Panc1 (cell line): ENCODE measurements at regions not wholly inside any gene's neighbourhood (a gene's known extent, or its start where the extent isn't known, plus 50 kb on each side); places are given as distances from the start of the nearest gene placed in this dataset.

Source experiments
- ATAC-seq: fragments of 200-7000 bp; cut with Tn5 transposase; 2 replicates; pipeline ENCODE4 v1.9.1; 2020; ENCODE audit warnings: mild to moderate bottlenecking, moderate library complexity
- BruUV-seq: library from RNA; stranded (reverse); fragments of 400-500 nt; replicated peaks from 2 replicates; lab custom pipeline; 2021; lab: Mats Ljungman, UMichigan
- CTCF ChIA-PET: fragments of 300-600 bp; sonication (Branson Sonifier 250); formaldehyde crosslinking; loops from one replicate; lab custom pipeline; 2022; ENCODE audit warnings: antibody characterized with exemption; lab: Charles Lee
- POLR2A ChIA-PET: fragments of 300-600 bp; sonication (Branson Sonifier 250); formaldehyde crosslinking; loops from one replicate; lab custom pipeline; 2022; ENCODE audit warnings: antibody characterized with exemption; lab: Charles Lee
- DNase-seq: peaks from one replicate; pipeline ENCODE4 v3.0.0-alpha.2; 2010; ENCODE audit warnings: low read depth, low spot score
- H3K27ac ChIP-seq: 2 replicates; pipeline ENCODE4 v1.5.1; 2011; ENCODE audit warnings: mild to moderate bottlenecking, low read length, inconsistent platforms
- H3K27me3 ChIP-seq: fragments of 200-500 bp; sonication (Bioruptor generic); 2 replicates; pipeline ENCODE4 v1.6.0; 2014; ENCODE audit warnings: low read length, inconsistent platforms; ENCODE audit not compliant: control insufficient read depth, insufficient read depth
- H3K36me3 ChIP-seq: fragments of 200-500 bp; sonication (Bioruptor generic); 2 replicates; pipeline ENCODE4 v1.5.1; 2014; ENCODE audit warnings: inconsistent platforms, mild to moderate bottlenecking, low read length, moderate library complexity; ENCODE audit not compliant: control insufficient read depth, insufficient read depth
- H3K4me1 ChIP-seq: 2 replicates; pipeline ENCODE4 v1.5.1; 2011; ENCODE audit warnings: inconsistent platforms, mild to moderate bottlenecking, low read length, moderate library complexity; ENCODE audit not compliant: control insufficient read depth, insufficient read depth
- H3K4me3 ChIP-seq, 2 experiments: 2 replicates each; pipeline ENCODE4 v1.5.1; 2011 to 2012; ENCODE audit warnings: low read depth in 2 of 2, low read length in 2 of 2, mild to moderate bottlenecking in 2 of 2, inconsistent platforms in 1 of 2, moderate library complexity in 1 of 2
- H3K9me3 ChIP-seq: fragments of 200-500 bp; sonication (Bioruptor generic); 2 replicates; pipeline ENCODE4 v1.5.1; 2014; ENCODE audit warnings: low read depth, mild to moderate bottlenecking, inconsistent platforms, low read length, moderate library complexity; ENCODE audit not compliant: control insufficient read depth, insufficient read depth
- CTCF ChIP-seq: fragments of 450-650 bp; IDR thresholded peaks from 2 replicates; pipeline ENCODE4 v1.5.1; 2017; ENCODE audit warnings: mild to moderate bottlenecking
- POLR2AphosphoS5 ChIP-seq: IDR thresholded peaks from 2 replicates; pipeline ENCODE4 v1.6.1; 2012; ENCODE audit warnings: mild to moderate bottlenecking, low read depth, low read length, moderate library complexity
- REST ChIP-seq, 2 experiments: IDR thresholded peaks; 2 replicates each; pipeline ENCODE4 v1.6.1; 2011 to 2012; ENCODE audit warnings: low read depth in 2 of 2, control low read depth in 1 of 2, low read length in 1 of 2, mild to moderate bottlenecking in 1 of 2, moderate library complexity in 1 of 2; ENCODE audit not compliant: insufficient read depth in 1 of 2
- SIN3A ChIP-seq: IDR thresholded peaks from 2 replicates; pipeline ENCODE4 v1.6.1; 2012; ENCODE audit warnings: low read depth, mild to moderate bottlenecking, low read length, moderate library complexity, borderline replicate concordance; ENCODE audit not compliant: insufficient read depth
- TCF7L2 ChIP-seq: IDR thresholded peaks from 2 replicates; pipeline ENCODE4 v1.6.1; 2011; ENCODE audit warnings: mild to moderate bottlenecking, low read depth, low read length, inconsistent platforms
- in situ Hi-C: cut with HindIII; loops from 2 replicates; pipeline ENCODE4 v1.10.0; 2016; ENCODE audit warnings: low sequenced_read_pairs, low pct_unique_long_range_greater_than_20kb
- intact Hi-C: fragments of 100-400 bp; cut with micrococcal nuclease; formaldehyde crosslinking; loops from one replicate; pipeline ENCODE4 v1.10.0; 2022; ENCODE audit not compliant: unreplicated experiment

- peaks cover 12% of the 10 kb centered on the region for H3K27me3 ChIP-seq
- intact Hi-C loops (no loop called here), in situ Hi-C loops (no loop called here)
- POLR2A ChIA-PET = no interaction called here
- CTCF ChIA-PET = no interaction called here
- H3K4me1 ChIP-seq = no peaks in the 10 kb centered on the region
- no peaks in the 10 kb centered on the region for H3K36me3 ChIP-seq
- H3K9me3 ChIP-seq = no peaks in the 10 kb centered on the region
- H3K4me3 ChIP-seq = no peak overlapping the region
- BruUV-seq = no TSS peak
- TF ChIP-seq SIN3A = no peak
- no peak for TF ChIP-seq CTCF
- TF ChIP-seq POLR2AphosphoS5 = no peak
- no peak overlapping the region for H3K27ac ChIP-seq
- ATAC-seq = no peak
- no peak for DNase-seq
Observed at GRCh38 chr12:107339932-107340331, 246.6 kb upstream of the CRY1 start.

- Histone ChIP-seq H3K36me3 (no peaks in the 10 kb centered on the region), H3K4me1 (no peaks in the 10 kb centered on the region), H3K27me3 (peaks cover 12% of the 10 kb centered on the region), H3K4me3 (no peak overlapping the region), H3K9me3 (no peaks in the 10 kb centered on the region), H3K27ac (no peak overlapping the region)
- intact Hi-C loops (no loop called here), in situ Hi-C loops (no loop called here)
- POLR2A ChIA-PET = no interaction called here
- ATAC-seq (no peak), DNase-seq (no peak)
- TF ChIP-seq REST (IDR thresholded peaks at IDR 0.05; ENCODE audit: insufficient read depth in 1 of 2, low read depth in 2 of 2, low read length in 1 of 2) (no peak), TCF7L2 (no peak), POLR2AphosphoS5 (no peak), CTCF (no peak), SIN3A (no peak)
- no TSS peak for BruUV-seq
- CTCF ChIA-PET = no interaction called here
Observed at GRCh38 chr12:107340898-107341297, 247.5 kb upstream of the CRY1 start.
